WERI-Rb-1 (cell line): ENCODE measurements at regions not wholly inside any gene's neighbourhood (a gene's known extent, or its start where the extent isn't known, plus 50 kb on each side); places are given as distances from the start of the nearest gene placed in this dataset.

ENCODE experiments used
- DNase-seq: peaks from one replicate; pipeline ENCODE4 v3.0.0-alpha.2; 2020
- H3K27ac ChIP-seq: fragments of 250-450 bp; sonication (Bioruptor Pico); 2 replicates; pipeline ENCODE4 v1.5.1; 2020; ENCODE audit warnings: mild to moderate bottlenecking, moderate library complexity
- H3K27me3 ChIP-seq: fragments of 250-450 bp; sonication (Bioruptor Pico); 2 replicates; pipeline ENCODE4 v1.5.1; 2021; ENCODE audit warnings: mild to moderate bottlenecking, low read depth, moderate library complexity; ENCODE audit not compliant: insufficient read depth, severe bottlenecking
- H3K36me3 ChIP-seq: fragments of 250-450 bp; sonication (Bioruptor Pico); 2 replicates; pipeline ENCODE4 v1.5.1; 2020; ENCODE audit warnings: mild to moderate bottlenecking, moderate library complexity
- H3K4me3 ChIP-seq: 2 replicates; pipeline ENCODE4 v1.5.1; 2011; ENCODE audit warnings: low read depth, mild to moderate bottlenecking, control low read depth, low read length
- H3K9me3 ChIP-seq: fragments of 250-450 bp; sonication (Bioruptor Pico); 2 replicates; pipeline ENCODE4 v1.5.1; 2021; ENCODE audit warnings: mild to moderate bottlenecking, moderate library complexity; ENCODE audit not compliant: severe bottlenecking
- CTCF ChIP-seq: IDR thresholded peaks from 2 replicates; pipeline ENCODE4 v1.5.1; 2011; ENCODE audit warnings: low read depth, mild to moderate bottlenecking, control low read depth, inconsistent platforms, low read length

- no peaks in the 10 kb centered on the region for H3K27me3 ChIP-seq
- H3K4me3 ChIP-seq: no peak overlapping the region
- DNase-seq: no peak
- no peak overlapping the region for H3K27ac ChIP-seq
- H3K36me3 ChIP-seq: no peaks in the 10 kb centered on the region
- TF ChIP-seq CTCF: no peak
- H3K9me3 ChIP-seq: no peaks in the 10 kb centered on the region
These were observed 247.9 kb upstream of the CNTN5 start for GRCh38 chr11:98772893-98773292.

GRCh38 chr11:98793276-98793675 is 227.5 kb upstream of the CNTN5 start:
- no peak for DNase-seq
- no peaks in the 10 kb centered on the region for H3K36me3 ChIP-seq
- H3K4me3 ChIP-seq: no peak overlapping the region
- no peaks in the 10 kb centered on the region for H3K27me3 ChIP-seq
- no peak for TF ChIP-seq CTCF
- no peak overlapping the region for H3K27ac ChIP-seq
- H3K9me3 ChIP-seq: no peaks in the 10 kb centered on the region

GRCh38 chr11:98798333-98798732 is 222.4 kb upstream of the CNTN5 start:
- Histone ChIP-seq H3K27me3 (no peaks in the 10 kb centered on the region), H3K9me3 (peaks cover 5% of the 10 kb centered on the region), H3K27ac (no peak overlapping the region), H3K4me3 (no peak overlapping the region), H3K36me3 (no peaks in the 10 kb centered on the region)
- no peak for TF ChIP-seq CTCF
- no peak for DNase-seq

- Histone ChIP-seq H3K9me3 (peaks cover 5% of the 10 kb centered on the region), H3K36me3 (no peaks in the 10 kb centered on the region), H3K4me3 (no peak overlapping the region), H3K27me3 (no peaks in the 10 kb centered on the region), H3K27ac (no peak overlapping the region)
- no peak for TF ChIP-seq CTCF
- no peak for DNase-seq
These were observed 220.1 kb upstream of the CNTN5 start for GRCh38 chr11:98800696-98801095.

- TF ChIP-seq CTCF: no peak
- no peak for DNase-seq
- no peaks in the 10 kb centered on the region for H3K27me3 ChIP-seq
- H3K9me3 ChIP-seq: no peaks in the 10 kb centered on the region
- no peak overlapping the region for H3K27ac ChIP-seq
- H3K36me3 ChIP-seq: no peaks in the 10 kb centered on the region
- no peak overlapping the region for H3K4me3 ChIP-seq
These were observed 191.6 kb upstream of the CNTN5 start for GRCh38 chr11:98828986-98829708.

- H3K27me3 ChIP-seq: no peaks in the 10 kb centered on the region
- H3K27ac ChIP-seq: no peak overlapping the region
- DNase-seq: no peak
- no peaks in the 10 kb centered on the region for H3K36me3 ChIP-seq
- TF ChIP-seq CTCF: no peak
- no peaks in the 10 kb centered on the region for H3K9me3 ChIP-seq
- H3K4me3 ChIP-seq: no peak overlapping the region
These were observed 190.8 kb upstream of the CNTN5 start for GRCh38 chr11:98829971-98830370.
